Upper lobe of left lung (tissue), 6 donors: ENCODE measurements at regions not wholly inside any gene's neighbourhood (a gene's known extent, or its start where the extent isn't known, plus 50 kb on each side); places are given as distances from the start of the nearest gene placed in this dataset.

Experiments used
- ATAC-seq, 2 donors: fragments of 200-7000 bp; cut with Tn5 transposase; one replicate each; pipeline ENCODE4 v1.9.1; 2022; ENCODE audit warnings: mild to moderate bottlenecking in 2 of 2, moderate library complexity in 2 of 2; ENCODE audit not compliant: low FRiP score in 2 of 2
- DNase-seq, 2 donors: peaks; one replicate each; pipeline ENCODE4 v3.0.0-alpha.2; 2019 to 2020
- H3K27ac ChIP-seq, 4 donors: fragments of 200-600 bp; sonication (generic); one replicate each; pipeline ENCODE4 v1.5.1; 2016 to 2019
- H3K27me3 ChIP-seq, 4 donors: fragments of 200-600 bp; sonication (generic); one replicate each; pipeline ENCODE4 v1.5.1; 2017 to 2019
- H3K36me3 ChIP-seq, 4 donors: fragments of 200-600 bp; sonication (generic); one replicate each; pipeline ENCODE4 v1.5.1; 2016 to 2019
- H3K4me1 ChIP-seq, 4 donors: fragments of 200-600 bp; sonication (generic); one replicate each; pipeline ENCODE4 v1.5.1; 2018 to 2019
- H3K4me3 ChIP-seq, 4 donors: fragments of 200-600 bp; sonication (generic); one replicate each; pipeline ENCODE4 v1.5.1; 2017 to 2019; ENCODE audit warnings: mild to moderate bottlenecking in 2 of 4, moderate library complexity in 1 of 4
- H3K9me3 ChIP-seq, 4 donors: fragments of 200-600 bp; sonication (generic); one replicate each; pipeline ENCODE4 v1.5.1; 2018 to 2019
- CTCF ChIP-seq, 6 experiments: fragments of 450-650 bp in 4 of 6; fragments of 200-600 bp in 2 of 6; sonication (generic) in 2 of 6; IDR thresholded peaks; one replicate each; pipeline ENCODE4 v1.5.1; 2016 to 2019; ENCODE audit warnings: antibody characterized with exemption in 6 of 6
- EP300 ChIP-seq, 4 donors: sonication (generic); formaldehyde crosslinking; IDR thresholded peaks; one replicate each; pipeline ENCODE4 v1.5.1; 2017; ENCODE audit warnings: antibody characterized with exemption in 4 of 4, control low read depth in 2 of 4
- POLR2A ChIP-seq, 4 donors: fragments of 450-650 bp; IDR thresholded peaks; one replicate each; pipeline ENCODE4 v1.5.1; 2016 to 2017; ENCODE audit warnings: antibody characterized with exemption in 4 of 4, mild to moderate bottlenecking in 2 of 4
- POLR2AphosphoS5 ChIP-seq, 2 donors: sonication (generic); formaldehyde crosslinking; IDR thresholded peaks; one replicate each; pipeline ENCODE4 v1.5.1; 2017; ENCODE audit warnings: antibody characterized with exemption in 2 of 2
- WGBS, 2 donors: methylation state at CpG; one replicate each; pipeline ENCODE4 v1.1.5; 2017 to 2018; 5-methylcytosine and 5-hydroxymethylcytosine counted together
- donor health status: DM: no; HTN: no; CAD: no; lungs with moderate emphysema.
- donor health status: DM: no; HTN: yes; CAD: no; lungs with severe emphysema.

GRCh38 chr15:92810418-92811138 lies 89.5 kb upstream of the CHD2 start:
- WGBS, 2 donors, result 27 to 33% methylated on average over 10 of the region's 10 CpGs
- peak in 1 of 2 donors; percentile 66 for DNase-seq
- no peaks in the 10 kb centered on the region for H3K9me3 ChIP-seq
- TF ChIP-seq POLR2A (IDR thresholded peaks at IDR 0.05) (peak in 3 of 4 donors; percentile 32 to 77 (median 69)), CTCF (IDR thresholded peaks at IDR 0.05) (no peak), EP300 (IDR thresholded peaks at IDR 0.05) (peak in 1 of 4 donors; percentile 18), POLR2AphosphoS5 (IDR thresholded peaks at IDR 0.05) (peak; percentile 33 to 53)
- H3K27ac ChIP-seq, result peak overlapping the region; percentile 95 to 99 (median 98)
- peak; percentile 11 to 69 for ATAC-seq
- no peaks in the 10 kb centered on the region for H3K36me3 ChIP-seq
- H3K27me3 ChIP-seq, result no peaks in the 10 kb centered on the region
- peak overlapping the region in 3 of 4 donors; percentile 2 to 62 (median 57) for H3K4me3 ChIP-seq
- peaks cover 15 to 28% (median 19%) of the 10 kb centered on the region in 4 donors for H3K4me1 ChIP-seq

- Histone ChIP-seq H3K4me3 (peak overlapping the region in 3 of 4 donors; percentile 2 to 62 (median 57)), H3K4me1 (peaks cover 15 to 27% (median 19%) of the 10 kb centered on the region in 4 donors), H3K9me3 (no peaks in the 10 kb centered on the region), H3K27ac (peak overlapping the region; percentile 95 to 99 (median 98)), H3K36me3 (no peaks in the 10 kb centered on the region), H3K27me3 (no peaks in the 10 kb centered on the region)
- peak in 1 of 2 donors; percentile 41 for ATAC-seq
- DNase-seq, result peak in 1 of 2 donors; percentile 67
- 45 to 56% methylated on average over 6 of the region's 6 CpGs for WGBS, 2 donors
- TF ChIP-seq POLR2A (IDR thresholded peaks at IDR 0.05), result peak in 1 of 4 donors; percentile 63
- peak; percentile 20 to 39 for TF ChIP-seq POLR2AphosphoS5 (IDR thresholded peaks at IDR 0.05)
- TF ChIP-seq EP300 (IDR thresholded peaks at IDR 0.05), result no peak
Observed at GRCh38 chr15:92811148-92811913, 88.8 kb upstream of the CHD2 start.

- TF ChIP-seq POLR2AphosphoS5 (IDR thresholded peaks at IDR 0.05) (no peak), CTCF (IDR thresholded peaks at IDR 0.05) (no peak), POLR2A (IDR thresholded peaks at IDR 0.05) (no peak), EP300 (IDR thresholded peaks at IDR 0.05) (no peak)
- Histone ChIP-seq H3K4me1 (peaks cover 13 to 22% (median 18%) of the 10 kb centered on the region in 4 donors), H3K27me3 (no peaks in the 10 kb centered on the region), H3K36me3 (no peaks in the 10 kb centered on the region), H3K9me3 (no peaks in the 10 kb centered on the region), H3K4me3 (peak overlapping the region in 1 of 4 donors; percentile 13), H3K27ac (peak overlapping the region; percentile 36 to 99 (median 98))
- no peak for ATAC-seq
- 66 to 79% methylated on average over 12 of the region's 12 CpGs for WGBS, 2 donors
- peak in 1 of 2 donors; percentile 21 for DNase-seq
Observed at GRCh38 chr15:92812271-92812670, 87.9 kb upstream of the CHD2 start.

- Histone ChIP-seq H3K4me1 (peaks cover 2 to 16% (median 12%) of the 10 kb centered on the region in 4 donors), H3K27me3 (no peaks in the 10 kb centered on the region), H3K36me3 (no peaks in the 10 kb centered on the region), H3K9me3 (no peaks in the 10 kb centered on the region), H3K4me3 (no peak overlapping the region), H3K27ac (no peak overlapping the region)
- 78 to 82% methylated on average over 4 of the region's 4 CpGs for WGBS, 2 donors
- TF ChIP-seq CTCF (IDR thresholded peaks at IDR 0.05) (no peak), EP300 (IDR thresholded peaks at IDR 0.05) (no peak), POLR2AphosphoS5 (IDR thresholded peaks at IDR 0.05) (no peak), POLR2A (IDR thresholded peaks at IDR 0.05) (no peak)
- ATAC-seq, result no peak
- DNase-seq, result no peak
Observed at GRCh38 chr15:92813485-92813884, 86.6 kb upstream of the CHD2 start.

GRCh38 chr15:92817339-92817886 lies 82.7 kb upstream of the CHD2 start:
- H3K27ac ChIP-seq, result no peak overlapping the region
- WGBS, 2 donors, result 54% methylated on average over 7 of the region's 7 CpGs
- ATAC-seq (no peak), DNase-seq (no peak)
- H3K4me3 ChIP-seq, result no peak overlapping the region
- no peaks in the 10 kb centered on the region for H3K9me3 ChIP-seq
- TF ChIP-seq CTCF (IDR thresholded peaks at IDR 0.05) (no peak), POLR2A (IDR thresholded peaks at IDR 0.05) (no peak), POLR2AphosphoS5 (IDR thresholded peaks at IDR 0.05) (no peak), EP300 (IDR thresholded peaks at IDR 0.05) (no peak)
- H3K27me3 ChIP-seq, result no peaks in the 10 kb centered on the region
- H3K36me3 ChIP-seq, result no peaks in the 10 kb centered on the region
- H3K4me1 ChIP-seq, result peaks cover 16 to 32% (median 25%) of the 10 kb centered on the region in 4 donors
